Transverse colon (tissue), 4 donors: ENCODE measurements at regions not wholly inside any gene's neighbourhood (a gene's known extent, or its start where the extent isn't known, plus 50 kb on each side); places are given as distances from the start of the nearest gene placed in this dataset.

ENCODE experiments used
- POLR2A ChIP-seq: fragments of 450-650 bp; IDR thresholded peaks from one replicate; pipeline ENCODE4 v1.6.1; 2016; ENCODE audit warnings: antibody characterized with exemption, mild to moderate bottlenecking, moderate library complexity
- POLR2AphosphoS5 ChIP-seq, 3 donors: sonication (generic); formaldehyde crosslinking; IDR thresholded peaks; one replicate each; pipeline ENCODE4 v1.6.1; 2016; ENCODE audit warnings: antibody characterized with exemption in 3 of 3
- TF ChIP-seq, protein P1 (sequence below), 5 experiments: fragments of 200-600 bp in 3 of 5; fragments of 450-650 bp in 2 of 5; sonication (generic) in 3 of 5; IDR thresholded peaks; 1 replicate in 2 of 5; 2 replicates in 3 of 5; pipeline ENCODE4 v1.5.1; 2016 to 2017; ENCODE audit warnings: antibody characterized with exemption in 5 of 5, inconsistent platforms in 3 of 5, mild to moderate bottlenecking in 2 of 5, moderate library complexity in 1 of 5

GRCh38 chr6:30816791-30817739 lies 67.3 kb upstream of the DDR1 start:
- TF ChIP-seq POLR2AphosphoS5 (IDR thresholded peaks at IDR 0.05) (no peak), POLR2A (no peak)
- TF ChIP-seq, protein P1, sequence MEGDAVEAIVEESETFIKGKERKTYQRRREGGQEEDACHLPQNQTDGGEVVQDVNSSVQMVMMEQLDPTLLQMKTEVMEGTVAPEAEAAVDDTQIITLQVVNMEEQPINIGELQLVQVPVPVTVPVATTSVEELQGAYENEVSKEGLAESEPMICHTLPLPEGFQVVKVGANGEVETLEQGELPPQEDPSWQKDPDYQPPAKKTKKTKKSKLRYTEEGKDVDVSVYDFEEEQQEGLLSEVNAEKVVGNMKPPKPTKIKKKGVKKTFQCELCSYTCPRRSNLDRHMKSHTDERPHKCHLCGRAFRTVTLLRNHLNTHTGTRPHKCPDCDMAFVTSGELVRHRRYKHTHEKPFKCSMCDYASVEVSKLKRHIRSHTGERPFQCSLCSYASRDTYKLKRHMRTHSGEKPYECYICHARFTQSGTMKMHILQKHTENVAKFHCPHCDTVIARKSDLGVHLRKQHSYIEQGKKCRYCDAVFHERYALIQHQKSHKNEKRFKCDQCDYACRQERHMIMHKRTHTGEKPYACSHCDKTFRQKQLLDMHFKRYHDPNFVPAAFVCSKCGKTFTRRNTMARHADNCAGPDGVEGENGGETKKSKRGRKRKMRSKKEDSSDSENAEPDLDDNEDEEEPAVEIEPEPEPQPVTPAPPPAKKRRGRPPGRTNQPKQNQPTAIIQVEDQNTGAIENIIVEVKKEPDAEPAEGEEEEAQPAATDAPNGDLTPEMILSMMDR (IDR thresholded peaks at IDR 0.05): no peak
